Neural cell (in vitro differentiated cells): ENCODE measurements at regions not wholly inside any gene's neighbourhood (a gene's known extent, or its start where the extent isn't known, plus 50 kb on each side); places are given as distances from the start of the nearest gene placed in this dataset.

Experiments
- H2AFZ ChIP-seq: fragments of 200-600, 300-800 bp; sonication (generic), shearing (Covaris generic); 2 replicates; pipeline ENCODE4 v1.6.0; 2014; ENCODE audit warnings: low read depth, mild to moderate bottlenecking, antibody characterized with exemption, low read length, moderate library complexity
- H3F3A ChIP-seq: fragments of 200-600 bp; shearing (Covaris generic); 2 replicates; pipeline ENCODE4 v1.6.1; 2016; ENCODE audit warnings: mild to moderate bottlenecking, moderate library complexity, mixed read lengths, antibody characterized with exemption, low read length; ENCODE audit not compliant: insufficient read depth, poor library complexity, severe bottlenecking
- H3K27ac ChIP-seq: fragments of 200-600, 300-800 bp; sonication (generic), shearing (Covaris generic); 2 replicates; pipeline ENCODE4 v1.5.1; 2014; ENCODE audit warnings: mild to moderate bottlenecking, low read length, moderate library complexity
- H3K27me3 ChIP-seq: fragments of 300-800, 200-600 bp; sonication (generic), shearing (Covaris generic); 2 replicates; pipeline ENCODE4 v1.6.0; 2014; ENCODE audit warnings: mild to moderate bottlenecking, low read depth, low read length, moderate library complexity; ENCODE audit not compliant: insufficient read depth
- H3K36me3 ChIP-seq: fragments of 300-800, 200-600 bp; sonication (generic), shearing (Covaris generic); 2 replicates; pipeline ENCODE4 v1.5.1; 2014; ENCODE audit warnings: mild to moderate bottlenecking, antibody characterized with exemption, low read length, moderate library complexity; ENCODE audit not compliant: insufficient read depth
- H3K4me2 ChIP-seq: fragments of 300-800, 200-600 bp; sonication (generic), shearing (Covaris generic); 2 replicates; pipeline ENCODE4 v1.6.0; 2014; ENCODE audit warnings: mild to moderate bottlenecking, low read length
- H3K4me3 ChIP-seq: fragments of 300-800, 200-600 bp; sonication (generic), shearing (Covaris generic); 2 replicates; pipeline ENCODE4 v1.5.1; 2014; ENCODE audit warnings: mild to moderate bottlenecking, low read length, moderate library complexity
- H3K79me2 ChIP-seq: fragments of 200-600 bp; shearing (Covaris generic); replicated peaks from 2 replicates; pipeline ENCODE4 v1.6.0; 2014; ENCODE audit warnings: mild to moderate bottlenecking, low read length, moderate library complexity; ENCODE audit not compliant: insufficient read depth
- H3K9ac ChIP-seq: fragments of 300-800, 200-600 bp; sonication (generic), shearing (Covaris generic); 2 replicates; pipeline ENCODE4 v1.6.1; 2016; ENCODE audit warnings: mild to moderate bottlenecking, low read length, mixed read lengths
- H3K9me2 ChIP-seq: fragments of 200-600 bp; shearing (Covaris generic); 2 replicates; pipeline ENCODE4 v1.6.1; 2016; ENCODE audit warnings: mild to moderate bottlenecking, low read length, mixed read lengths; ENCODE audit not compliant: insufficient read depth
- H3K9me3 ChIP-seq: fragments of 200-600, 300-800 bp; sonication (generic), shearing (Covaris generic); 2 replicates; pipeline ENCODE4 v1.6.1; 2016; ENCODE audit warnings: mild to moderate bottlenecking, mixed run types, low read length, moderate library complexity, mixed read lengths
- H4K20me1 ChIP-seq: fragments of 200-600 bp; shearing (Covaris generic); 2 replicates; pipeline ENCODE4 v1.6.1; 2016; ENCODE audit warnings: mild to moderate bottlenecking, mixed run types; ENCODE audit not compliant: insufficient read depth
- CTCF ChIP-seq: fragments of 450-650 bp; IDR thresholded peaks from 2 replicates; pipeline ENCODE4 v1.5.1; 2014; ENCODE audit warnings: antibody characterized with exemption, mild to moderate bottlenecking, moderate library complexity; ENCODE audit not compliant: poor library complexity, severe bottlenecking
- EP300 ChIP-seq: fragments of 450-650 bp; conservative IDR thresholded peaks from 2 replicates; pipeline ENCODE4 v1.6.1; 2014; ENCODE audit warnings: antibody characterized with exemption, mild to moderate bottlenecking, moderate library complexity; ENCODE audit not compliant: poor library complexity, severe bottlenecking
- EZH2 ChIP-seq: fragments of 200-600, 300-800 bp; shearing (Covaris generic), sonication (generic); IDR thresholded peaks from 2 replicates; pipeline ENCODE4 v1.6.1; 2014; ENCODE audit warnings: antibody characterized with exemption, low read length, borderline replicate concordance, mild to moderate bottlenecking; ENCODE audit not compliant: insufficient read depth, poor library complexity, severe bottlenecking
- MXI1 ChIP-seq: fragments of 450-650 bp; conservative IDR thresholded peaks from 2 replicates; pipeline ENCODE4 v1.6.1; 2014; ENCODE audit warnings: antibody characterized with exemption, mild to moderate bottlenecking; ENCODE audit not compliant: poor library complexity, severe bottlenecking
- POLR2AphosphoS5 ChIP-seq: IDR thresholded peaks from 2 replicates; pipeline ENCODE4 v1.6.1; 2012
- RAD21 ChIP-seq: fragments of 450-650 bp; conservative IDR thresholded peaks from 2 replicates; pipeline ENCODE4 v1.6.1; 2014; ENCODE audit warnings: antibody characterized with exemption, mild to moderate bottlenecking, moderate library complexity
- REST ChIP-seq: IDR thresholded peaks from 2 replicates; pipeline ENCODE4 v1.6.1; 2012; ENCODE audit warnings: borderline replicate concordance
- SMC3 ChIP-seq: fragments of 450-650 bp; conservative IDR thresholded peaks from 2 replicates; pipeline ENCODE4 v1.6.1; 2014; ENCODE audit warnings: antibody characterized with exemption, mild to moderate bottlenecking, moderate library complexity; ENCODE audit not compliant: poor library complexity
- TAF1 ChIP-seq: IDR thresholded peaks from 2 replicates; pipeline ENCODE4 v1.6.1; 2012; ENCODE audit warnings: low read depth

- TF ChIP-seq CTCF (no peak), EZH2 (no peak), POLR2AphosphoS5 (no peak), MXI1 (no peak), TAF1 (no peak), RAD21 (no peak), REST (no peak), EP300 (no peak), SMC3 (no peak)
- Histone ChIP-seq H3K9me2 (no peaks in the 10 kb centered on the region), H3K9me3 (no peaks in the 10 kb centered on the region), H3K4me2 (no peak overlapping the region), H3K36me3 (no peaks in the 10 kb centered on the region), H3K4me3 (no peak overlapping the region), H2AFZ (no peak overlapping the region), H3K9ac (no peak overlapping the region), H3K79me2 (no peaks in the 10 kb centered on the region), H3K27me3 (no peaks in the 10 kb centered on the region), H3K27ac (no peak overlapping the region), H4K20me1 (no peaks in the 10 kb centered on the region), H3F3A (no peaks in the 10 kb centered on the region)
Measured at GRCh38 chr2:155727187-155727895, 605.2 kb downstream of the NR4A2 start.

- Histone ChIP-seq H3F3A (no peaks in the 10 kb centered on the region), H3K4me3 (no peak overlapping the region), H2AFZ (no peak overlapping the region), H3K79me2 (no peaks in the 10 kb centered on the region), H3K9me3 (no peaks in the 10 kb centered on the region), H3K27ac (no peak overlapping the region), H3K9ac (no peak overlapping the region), H3K4me2 (no peak overlapping the region), H3K27me3 (no peaks in the 10 kb centered on the region), H3K9me2 (no peaks in the 10 kb centered on the region), H4K20me1 (no peaks in the 10 kb centered on the region), H3K36me3 (no peaks in the 10 kb centered on the region)
- TF ChIP-seq RAD21 (no peak), EZH2 (no peak), CTCF (no peak), SMC3 (no peak), REST (no peak), POLR2AphosphoS5 (no peak), MXI1 (no peak), EP300 (no peak), TAF1 (no peak)
Measured at GRCh38 chr2:155722290-155722689, 610.2 kb downstream of the NR4A2 start.
